ENCODE measurements at regions not wholly inside any gene's neighbourhood (a gene's known extent, or its start where the extent isn't known, plus 50 kb on each side); places are given as distances from the start of the nearest gene placed in this dataset.

GRCh38 chr5:77921094-77921768 is 145.1 kb upstream of the TBCA start:
- H3K9me2 ChIP-seq, result no peaks in the 10 kb centered on the region
- H3K27ac ChIP-seq (ENCODE audit: low read depth in 2 of 2, low read length in 1 of 2), result no peak overlapping the region
- no peaks in the 10 kb centered on the region for H3K79me2 ChIP-seq (ENCODE audit: insufficient read depth)
- no peak overlapping the region for H2AFZ ChIP-seq (ENCODE audit: low read depth)
- POLR2A ChIA-PET, result no interaction called here
- no peaks in the 10 kb centered on the region for H3K4me1 ChIP-seq (ENCODE audit: control insufficient read depth in 1 of 2, insufficient read depth in 2 of 2, low read depth in 1 of 2, low read length in 1 of 2)
- no peaks in the 10 kb centered on the region for H3F3A ChIP-seq (replicated peaks; ENCODE audit: insufficient read depth)
- CTCF ChIA-PET, result no interaction called here
- TF ChIP-seq TEAD4 (IDR thresholded peaks at IDR 0.05; ENCODE audit: borderline replicate concordance, insufficient read depth), result no peak
- TF ChIP-seq EP300 (IDR thresholded peaks at IDR 0.05; ENCODE audit: borderline replicate concordance in 1 of 2, low read depth in 1 of 2, low read length in 1 of 2), result no peak
- TF ChIP-seq FOXJ3 (CRISPR knock-in tag; IDR thresholded peaks at IDR 0.05), result no peak
- no peak for TF ChIP-seq RFX5 (IDR thresholded peaks at IDR 0.05; ENCODE audit: low read length)
- TF ChIP-seq, protein P1, sequence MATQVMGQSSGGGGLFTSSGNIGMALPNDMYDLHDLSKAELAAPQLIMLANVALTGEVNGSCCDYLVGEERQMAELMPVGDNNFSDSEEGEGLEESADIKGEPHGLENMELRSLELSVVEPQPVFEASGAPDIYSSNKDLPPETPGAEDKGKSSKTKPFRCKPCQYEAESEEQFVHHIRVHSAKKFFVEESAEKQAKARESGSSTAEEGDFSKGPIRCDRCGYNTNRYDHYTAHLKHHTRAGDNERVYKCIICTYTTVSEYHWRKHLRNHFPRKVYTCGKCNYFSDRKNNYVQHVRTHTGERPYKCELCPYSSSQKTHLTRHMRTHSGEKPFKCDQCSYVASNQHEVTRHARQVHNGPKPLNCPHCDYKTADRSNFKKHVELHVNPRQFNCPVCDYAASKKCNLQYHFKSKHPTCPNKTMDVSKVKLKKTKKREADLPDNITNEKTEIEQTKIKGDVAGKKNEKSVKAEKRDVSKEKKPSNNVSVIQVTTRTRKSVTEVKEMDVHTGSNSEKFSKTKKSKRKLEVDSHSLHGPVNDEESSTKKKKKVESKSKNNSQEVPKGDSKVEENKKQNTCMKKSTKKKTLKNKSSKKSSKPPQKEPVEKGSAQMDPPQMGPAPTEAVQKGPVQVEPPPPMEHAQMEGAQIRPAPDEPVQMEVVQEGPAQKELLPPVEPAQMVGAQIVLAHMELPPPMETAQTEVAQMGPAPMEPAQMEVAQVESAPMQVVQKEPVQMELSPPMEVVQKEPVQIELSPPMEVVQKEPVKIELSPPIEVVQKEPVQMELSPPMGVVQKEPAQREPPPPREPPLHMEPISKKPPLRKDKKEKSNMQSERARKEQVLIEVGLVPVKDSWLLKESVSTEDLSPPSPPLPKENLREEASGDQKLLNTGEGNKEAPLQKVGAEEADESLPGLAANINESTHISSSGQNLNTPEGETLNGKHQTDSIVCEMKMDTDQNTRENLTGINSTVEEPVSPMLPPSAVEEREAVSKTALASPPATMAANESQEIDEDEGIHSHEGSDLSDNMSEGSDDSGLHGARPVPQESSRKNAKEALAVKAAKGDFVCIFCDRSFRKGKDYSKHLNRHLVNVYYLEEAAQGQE (IDR thresholded peaks at IDR 0.05; ENCODE audit: low read depth, low read length), result no peak
- TF ChIP-seq TAF1 (IDR thresholded peaks at IDR 0.05; ENCODE audit: borderline replicate concordance, low read depth, low read length), result no peak
- TF ChIP-seq POLR2AphosphoS5 (IDR thresholded peaks at IDR 0.05; ENCODE audit: low read depth, low read length), result no peak
- TF ChIP-seq GABPA (IDR thresholded peaks at IDR 0.05; ENCODE audit: low read depth), result no peak
- TF ChIP-seq, protein P2, sequence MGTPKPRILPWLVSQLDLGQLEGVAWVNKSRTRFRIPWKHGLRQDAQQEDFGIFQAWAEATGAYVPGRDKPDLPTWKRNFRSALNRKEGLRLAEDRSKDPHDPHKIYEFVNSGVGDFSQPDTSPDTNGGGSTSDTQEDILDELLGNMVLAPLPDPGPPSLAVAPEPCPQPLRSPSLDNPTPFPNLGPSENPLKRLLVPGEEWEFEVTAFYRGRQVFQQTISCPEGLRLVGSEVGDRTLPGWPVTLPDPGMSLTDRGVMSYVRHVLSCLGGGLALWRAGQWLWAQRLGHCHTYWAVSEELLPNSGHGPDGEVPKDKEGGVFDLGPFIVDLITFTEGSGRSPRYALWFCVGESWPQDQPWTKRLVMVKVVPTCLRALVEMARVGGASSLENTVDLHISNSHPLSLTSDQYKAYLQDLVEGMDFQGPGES (IDR thresholded peaks at IDR 0.05; ENCODE audit: low read depth, low read length), result no peak
- TF ChIP-seq, protein P3, sequence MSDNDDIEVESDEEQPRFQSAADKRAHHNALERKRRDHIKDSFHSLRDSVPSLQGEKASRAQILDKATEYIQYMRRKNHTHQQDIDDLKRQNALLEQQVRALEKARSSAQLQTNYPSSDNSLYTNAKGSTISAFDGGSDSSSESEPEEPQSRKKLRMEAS (IDR thresholded peaks at IDR 0.05; ENCODE audit: low read depth), result no peak
- no peak for TF ChIP-seq YY1 (IDR thresholded peaks at IDR 0.05; ENCODE audit: low read depth)
- TF ChIP-seq FOXM1 (IDR thresholded peaks at IDR 0.05; ENCODE audit: low read depth), result no peak
- no peak for TF ChIP-seq RAD21 (IDR thresholded peaks at IDR 0.05; ENCODE audit: low read length)
- no peak for TF ChIP-seq SIN3A (IDR thresholded peaks at IDR 0.05; ENCODE audit: borderline replicate concordance, low read depth, low read length)
- no peak for TF ChIP-seq TCF12 (IDR thresholded peaks at IDR 0.05)
- no peak for TF ChIP-seq ELF1 (IDR thresholded peaks at IDR 0.05)
- TF ChIP-seq EZH2phosphoT487 (IDR thresholded peaks at IDR 0.05; ENCODE audit: borderline replicate concordance, low read depth), result no peak
- no peak for TF ChIP-seq JUND (IDR thresholded peaks at IDR 0.05)
- H3K9me3 ChIP-seq, result no peaks in the 10 kb centered on the region
- no peak overlapping the region for H3K4me3 ChIP-seq (ENCODE audit: low read depth in 2 of 2, low read length in 1 of 2)
- WGBS (ENCODE audit: low lambda C conversion rate), result 72% methylated on average over 4 of the region's 4 CpGs
- no peak overlapping the region for H3K4me2 ChIP-seq
- DNase-seq, result no peak
- no peaks in the 10 kb centered on the region for H3K36me3 ChIP-seq (replicated peaks in 1 of 2; ENCODE audit: control insufficient read depth in 1 of 2, insufficient read depth in 2 of 2, low read length in 1 of 2)
- H3K9ac ChIP-seq, result no peak overlapping the region
- H4K20me1 ChIP-seq (ENCODE audit: insufficient read depth), result no peaks in the 10 kb centered on the region
- peaks cover 8% of the 10 kb centered on the region; the same call in 1 of the 2 replicates for H3K27me3 ChIP-seq (ENCODE audit: insufficient read depth)
